ENCODE measurements at regions not wholly inside any gene's neighbourhood (a gene's known extent, or its start where the extent isn't known, plus 50 kb on each side); places are given as distances from the start of the nearest gene placed in this dataset.

GRCh38 chr5:27217977-27218376, 179.6 kb upstream of the CDH9 start:
- TF ChIP-seq, protein P1, sequence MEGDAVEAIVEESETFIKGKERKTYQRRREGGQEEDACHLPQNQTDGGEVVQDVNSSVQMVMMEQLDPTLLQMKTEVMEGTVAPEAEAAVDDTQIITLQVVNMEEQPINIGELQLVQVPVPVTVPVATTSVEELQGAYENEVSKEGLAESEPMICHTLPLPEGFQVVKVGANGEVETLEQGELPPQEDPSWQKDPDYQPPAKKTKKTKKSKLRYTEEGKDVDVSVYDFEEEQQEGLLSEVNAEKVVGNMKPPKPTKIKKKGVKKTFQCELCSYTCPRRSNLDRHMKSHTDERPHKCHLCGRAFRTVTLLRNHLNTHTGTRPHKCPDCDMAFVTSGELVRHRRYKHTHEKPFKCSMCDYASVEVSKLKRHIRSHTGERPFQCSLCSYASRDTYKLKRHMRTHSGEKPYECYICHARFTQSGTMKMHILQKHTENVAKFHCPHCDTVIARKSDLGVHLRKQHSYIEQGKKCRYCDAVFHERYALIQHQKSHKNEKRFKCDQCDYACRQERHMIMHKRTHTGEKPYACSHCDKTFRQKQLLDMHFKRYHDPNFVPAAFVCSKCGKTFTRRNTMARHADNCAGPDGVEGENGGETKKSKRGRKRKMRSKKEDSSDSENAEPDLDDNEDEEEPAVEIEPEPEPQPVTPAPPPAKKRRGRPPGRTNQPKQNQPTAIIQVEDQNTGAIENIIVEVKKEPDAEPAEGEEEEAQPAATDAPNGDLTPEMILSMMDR (IDR thresholded peaks at IDR 0.05; ENCODE audit: low read depth, low read length): no peak
- TF ChIP-seq MAX (IDR thresholded peaks at IDR 0.05; ENCODE audit: low read depth, low read length): no peak
- no peak for TF ChIP-seq POLR2A (IDR thresholded peaks at IDR 0.05; ENCODE audit: extremely low read depth, insufficient read length)
- no peak for TF ChIP-seq MYC (IDR thresholded peaks at IDR 0.05; ENCODE audit: low read depth, low read length)
